Fibroblast of peridontal ligament (primary cell): ENCODE measurements at regions not wholly inside any gene's neighbourhood (a gene's known extent, or its start where the extent isn't known, plus 50 kb on each side); places are given as distances from the start of the nearest gene placed in this dataset.

Source experiments
- DNase-seq: peaks from one replicate; pipeline ENCODE4 v3.0.0-alpha.2; 2010; ENCODE audit errors: extremely low read depth

DNA sequence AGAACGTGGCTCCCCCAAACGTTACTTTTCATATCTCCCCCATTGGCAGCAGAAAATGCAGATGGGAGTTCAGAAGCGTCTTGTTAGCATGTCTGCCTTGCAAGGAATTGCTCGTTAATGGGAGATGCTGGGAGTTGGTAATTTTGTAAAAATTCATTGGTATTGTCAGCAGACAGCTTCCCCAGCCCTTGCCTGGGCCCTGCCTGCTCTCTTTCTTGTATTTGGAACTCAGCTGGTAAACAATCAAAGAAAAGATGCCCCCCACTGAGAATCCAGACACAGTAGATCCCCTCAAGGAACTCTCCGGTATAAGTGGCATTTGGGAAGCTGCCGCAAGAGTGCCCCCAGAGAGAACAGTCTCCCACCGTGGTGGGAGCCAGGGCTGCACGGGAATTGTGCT is 94.4 kb upstream of the IGSF21 start:
- DNase-seq = no peak

DNA sequence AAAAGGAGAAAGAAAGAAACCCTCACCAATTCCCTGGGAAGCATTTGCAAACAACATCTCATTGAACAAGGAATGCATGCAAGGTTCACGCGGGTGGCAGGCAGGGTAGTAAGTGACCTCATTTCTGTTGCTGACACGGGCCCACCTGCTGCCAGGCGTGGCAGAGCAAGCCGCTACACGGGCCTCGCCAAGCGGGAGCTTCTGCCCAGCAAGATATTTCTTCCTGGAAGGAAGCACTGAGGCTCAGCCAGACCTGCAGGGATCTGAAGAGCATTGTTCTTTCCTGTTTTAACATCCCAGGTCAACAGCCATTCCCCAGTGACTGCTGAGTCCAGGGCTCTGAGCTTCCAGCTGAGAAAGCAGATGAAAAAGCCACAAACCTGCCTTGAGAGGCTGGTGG is 91.9 kb upstream of the IGSF21 start:
- no peak for DNase-seq

DNA sequence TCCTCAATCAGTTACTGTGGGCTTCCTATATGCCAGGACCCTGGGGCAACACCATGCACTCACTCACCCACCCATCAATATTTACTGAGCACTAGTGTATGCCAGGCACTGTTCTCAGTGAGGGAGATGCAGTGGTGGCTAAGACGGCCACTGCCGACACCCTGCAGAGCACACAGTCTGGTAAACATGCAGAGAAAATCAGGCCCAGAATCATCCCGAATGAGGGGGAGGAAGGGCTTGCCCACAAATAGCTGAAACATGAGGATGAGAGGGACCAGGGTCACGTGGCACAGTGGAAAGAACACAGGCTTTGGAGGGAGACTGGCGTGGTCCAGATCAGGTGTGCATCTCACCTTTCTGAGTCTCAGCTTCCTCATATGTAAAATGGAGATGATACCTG is 89.2 kb upstream of the IGSF21 start:
- no peak for DNase-seq

DNA sequence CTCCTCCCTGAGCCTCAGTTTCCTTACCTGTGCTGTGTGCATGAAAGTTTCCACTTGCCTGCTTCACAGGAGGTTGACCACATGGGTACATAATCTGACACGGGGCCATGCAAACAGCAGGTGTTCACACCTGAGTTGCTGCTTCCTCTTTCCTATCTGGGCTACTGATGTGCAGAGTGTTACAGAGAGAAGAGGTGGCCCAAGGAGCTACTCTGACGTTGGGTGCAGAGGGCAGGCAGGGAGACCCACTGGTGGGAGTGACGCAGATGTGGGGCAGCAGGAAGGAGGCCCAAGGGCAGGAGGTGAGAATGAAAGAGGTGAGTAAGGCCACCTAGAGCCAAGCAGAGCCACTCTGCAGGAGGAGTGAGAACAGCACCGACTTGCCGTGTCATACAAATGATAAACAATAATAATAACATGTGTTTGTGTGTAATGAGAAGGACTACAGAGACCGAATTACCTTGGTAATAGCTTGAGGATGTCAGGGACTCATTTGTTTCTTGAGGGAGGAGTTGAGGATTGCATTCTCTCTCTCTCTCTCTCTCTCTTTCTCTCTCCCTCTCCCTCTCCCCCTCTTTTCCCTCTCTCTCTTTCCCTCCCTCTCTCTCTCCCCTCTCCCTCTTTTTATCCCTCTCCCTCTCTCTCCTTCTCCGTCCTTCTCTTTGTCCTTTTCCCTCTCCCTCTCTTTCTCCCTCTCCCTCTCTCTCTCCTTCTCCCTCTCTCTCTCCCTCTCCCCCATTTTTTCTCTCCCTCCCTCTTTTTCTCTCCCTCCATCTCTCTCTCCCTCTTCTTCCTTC is 87.4 kb upstream of the IGSF21 start:
- DNase-seq = no peak

DNA sequence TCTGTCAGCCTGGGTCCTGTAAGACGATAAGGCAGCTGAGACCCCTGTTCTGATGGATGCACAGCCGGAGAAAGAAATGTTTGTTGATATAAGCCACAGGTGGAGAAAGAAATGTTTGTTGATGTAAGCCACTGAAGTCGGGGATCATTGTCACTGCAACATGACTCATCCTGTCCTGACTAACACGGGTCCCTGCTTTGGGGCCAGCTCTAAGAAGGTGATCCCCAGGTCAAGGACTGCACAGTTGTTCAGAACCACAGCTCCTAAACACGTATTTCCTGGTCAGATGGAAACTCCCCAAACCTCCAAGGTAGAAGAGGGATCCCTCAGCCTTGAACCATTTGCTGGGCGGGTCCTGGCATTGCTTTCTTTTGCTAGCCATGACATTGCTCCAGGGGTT is 86.4 kb upstream of the IGSF21 start:
- DNase-seq = no peak

DNA sequence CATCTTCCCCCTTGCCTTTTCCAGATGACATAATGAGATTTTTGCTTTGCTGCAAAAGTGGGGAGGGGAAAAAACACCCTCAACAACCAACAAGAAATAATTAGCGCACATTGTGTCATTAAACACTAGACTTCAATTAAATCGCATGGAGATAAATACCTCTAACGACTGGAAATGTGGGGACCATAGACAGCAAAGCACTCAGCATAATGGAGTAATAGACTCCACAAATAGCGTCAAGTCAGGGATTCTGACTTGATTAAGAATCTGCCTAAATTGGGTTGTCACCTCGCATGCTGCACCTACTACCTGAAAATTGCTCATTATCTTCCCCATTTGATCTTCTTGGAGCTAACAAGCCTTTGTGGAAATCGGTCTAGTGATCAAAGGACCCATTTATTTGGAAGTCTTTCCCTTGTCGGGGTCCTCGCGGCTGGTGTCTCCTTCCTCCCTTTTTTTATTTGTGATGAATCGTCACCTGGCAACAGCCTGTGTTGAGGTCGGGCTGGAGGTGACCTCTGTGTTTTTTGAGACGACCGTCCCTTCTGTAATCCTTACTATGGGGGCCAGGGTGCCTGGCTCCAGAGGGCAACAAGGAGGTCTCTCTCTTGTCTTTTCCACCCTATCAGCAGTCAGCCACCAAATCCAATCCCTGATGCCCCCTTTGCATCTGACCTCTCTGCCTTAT is 75.3 kb upstream of the IGSF21 start:
- no peak for DNase-seq

DNA sequence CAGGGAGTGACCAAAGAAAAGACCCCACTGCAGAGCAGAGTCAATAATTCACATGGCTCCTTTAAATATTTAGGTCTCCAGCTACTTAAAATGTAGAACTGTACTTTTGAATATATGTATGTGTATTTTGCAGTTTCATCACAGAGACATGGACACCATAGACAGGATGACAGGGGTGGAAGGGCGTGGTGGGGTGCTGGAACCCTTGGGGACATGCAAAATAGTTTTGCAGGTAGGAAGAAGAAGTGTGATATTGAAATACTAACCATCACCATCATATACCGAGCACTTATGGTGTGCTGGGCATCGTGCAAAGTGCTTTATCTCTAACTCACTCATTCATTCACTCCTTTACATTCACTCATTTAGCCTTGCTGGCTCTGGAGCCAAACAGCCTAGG is 72.5 kb upstream of the IGSF21 start:
- no peak for DNase-seq

DNA sequence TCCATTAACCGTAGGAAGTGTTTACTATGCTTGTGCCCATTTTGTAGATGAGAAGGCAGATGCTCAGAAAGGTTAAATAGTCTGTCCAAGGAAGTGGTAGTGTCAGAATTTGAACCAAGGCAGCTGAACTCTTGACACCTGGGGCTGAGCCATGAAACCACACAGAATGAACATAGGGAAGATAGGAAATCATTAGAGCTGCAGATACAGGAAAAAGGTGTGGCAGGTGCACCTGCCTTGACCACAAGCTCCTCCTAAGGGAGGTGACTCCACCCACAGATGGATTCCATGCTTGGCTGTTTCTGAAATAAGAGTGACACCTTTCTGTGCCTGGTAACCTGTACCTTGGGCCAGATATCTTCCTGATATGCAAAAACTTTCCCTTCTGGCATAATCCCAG is 69.9 kb upstream of the IGSF21 start:
- DNase-seq = no peak

DNA sequence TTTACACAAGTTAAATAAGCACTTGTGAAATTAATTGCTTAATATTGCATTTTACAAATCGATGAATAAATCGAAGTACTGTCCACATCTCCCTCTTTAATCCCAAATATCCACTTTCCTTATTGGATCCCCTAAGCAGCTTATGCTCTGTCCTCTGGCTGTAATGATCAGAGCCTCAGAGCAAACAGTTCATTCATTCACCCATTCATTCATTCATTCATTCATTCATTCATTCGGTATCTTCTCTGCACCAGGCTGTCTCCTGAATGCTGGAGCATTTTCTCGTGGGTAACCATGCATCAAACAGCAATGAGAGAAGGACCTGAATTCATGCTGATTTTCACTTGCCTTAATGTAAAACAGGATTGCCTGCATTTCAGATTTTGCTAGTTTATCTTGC is 69.5 kb upstream of the IGSF21 start:
- no peak for DNase-seq

DNA sequence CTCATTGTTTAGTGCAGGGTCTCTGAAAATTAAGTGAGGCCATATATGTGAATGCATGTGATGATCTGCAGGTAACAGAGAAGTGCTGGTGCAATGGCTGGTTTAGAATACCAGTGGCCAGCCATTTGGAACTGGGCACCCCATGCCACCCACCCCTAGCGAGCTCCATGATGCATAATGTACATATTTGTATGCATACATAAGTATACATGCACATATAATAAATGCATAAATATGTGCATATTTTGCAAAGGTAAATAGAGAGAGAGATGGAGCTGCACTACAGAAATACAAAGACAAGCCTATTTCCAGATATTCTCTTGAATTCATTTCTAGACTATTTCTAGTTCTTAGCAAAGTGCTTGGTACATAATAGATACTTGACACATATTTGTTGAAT is 68.5 kb upstream of the IGSF21 start:
- no peak for DNase-seq

DNA sequence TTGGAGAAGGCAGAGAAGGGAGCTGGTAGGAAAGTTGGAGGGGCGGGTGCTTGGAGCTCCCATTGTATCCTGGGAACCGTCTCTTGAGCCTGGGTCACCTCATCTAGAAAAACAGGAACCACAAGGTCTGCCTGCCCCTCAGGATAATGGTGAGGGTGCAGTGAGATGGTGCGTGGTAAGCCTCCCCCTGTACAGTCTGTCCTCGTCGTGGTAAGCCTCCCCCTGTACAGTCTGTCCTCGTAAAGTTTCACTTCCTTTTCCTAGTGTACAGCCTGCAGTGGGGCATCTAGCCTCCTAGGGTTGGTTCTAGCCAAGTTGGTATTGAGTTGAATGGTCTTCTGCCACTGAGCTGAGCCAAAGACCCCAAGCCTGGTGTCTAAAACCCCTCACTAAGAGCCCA is 66.5 kb upstream of the IGSF21 start:
- DNase-seq = no peak

DNA sequence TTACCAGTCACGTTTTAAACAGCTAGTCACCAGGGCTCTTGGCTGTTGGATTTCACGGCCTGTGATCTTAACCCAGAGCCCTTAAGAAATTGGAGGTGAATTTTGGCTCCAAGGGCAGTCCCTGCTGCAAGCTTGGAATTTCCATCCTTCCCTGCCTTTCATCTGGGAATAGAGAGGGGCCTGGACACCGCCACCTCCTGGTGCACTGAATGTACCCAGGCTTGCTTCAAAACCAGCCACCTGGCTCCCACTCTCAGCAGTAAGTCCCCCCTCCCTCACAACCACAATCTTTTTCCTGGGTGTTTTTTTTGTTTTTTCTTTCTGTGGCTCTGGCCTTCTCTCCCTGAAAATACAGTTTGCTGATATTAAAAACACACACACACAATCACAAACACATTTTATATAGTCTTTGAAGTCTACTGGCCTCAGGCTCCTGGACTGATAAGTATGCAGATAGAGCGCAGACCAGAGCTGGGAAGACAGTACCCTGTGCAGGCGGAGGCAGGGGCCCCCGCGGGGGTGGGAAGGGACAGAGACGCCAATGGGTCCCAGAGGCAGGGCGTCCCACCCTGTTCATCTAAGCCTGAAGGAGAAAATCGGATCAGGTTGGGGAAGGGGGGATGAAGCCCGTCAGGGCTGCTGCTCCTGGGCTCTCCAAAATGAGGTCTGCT is 65.8 kb upstream of the IGSF21 start:
- DNase-seq = no peak

DNA sequence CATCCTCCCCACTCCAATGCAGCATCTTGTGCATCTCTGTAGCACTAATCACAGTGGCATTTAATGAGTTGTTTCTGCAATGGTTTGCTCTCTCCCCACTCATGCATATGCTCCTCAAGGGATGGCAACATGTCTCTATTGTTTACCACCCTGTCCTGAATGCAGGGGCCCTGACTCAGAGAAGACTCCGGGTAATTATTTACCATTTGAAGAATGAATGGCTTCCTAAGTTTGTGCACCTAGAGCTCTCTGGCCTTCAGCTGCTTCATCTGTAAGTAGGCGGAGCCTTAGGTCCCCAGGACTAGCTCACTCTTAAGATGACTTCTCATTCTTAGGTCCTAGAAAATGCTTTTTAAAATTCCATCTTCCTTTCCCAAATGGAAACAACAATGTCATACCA is 63.7 kb upstream of the IGSF21 start:
- no peak for DNase-seq

DNA sequence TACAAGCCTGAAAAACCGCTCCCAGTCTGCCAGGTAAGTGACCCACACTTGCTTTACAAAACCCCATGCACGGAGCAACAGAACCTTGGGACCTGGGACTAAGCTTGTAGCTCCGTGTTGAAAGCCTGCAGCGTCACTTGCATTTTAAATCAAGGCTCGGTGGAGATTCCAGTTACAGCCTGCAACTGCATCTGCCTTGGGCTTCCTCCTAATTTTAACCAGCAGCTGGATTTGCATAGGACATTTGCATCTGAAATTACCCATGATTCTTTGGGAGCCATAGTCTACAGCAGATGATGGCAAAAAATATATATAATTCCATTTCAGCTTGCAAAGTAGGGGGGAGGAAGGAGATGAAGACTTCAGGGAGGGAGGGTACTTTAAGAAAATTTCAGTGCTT is 62.4 kb upstream of the IGSF21 start:
- DNase-seq = no peak

DNA sequence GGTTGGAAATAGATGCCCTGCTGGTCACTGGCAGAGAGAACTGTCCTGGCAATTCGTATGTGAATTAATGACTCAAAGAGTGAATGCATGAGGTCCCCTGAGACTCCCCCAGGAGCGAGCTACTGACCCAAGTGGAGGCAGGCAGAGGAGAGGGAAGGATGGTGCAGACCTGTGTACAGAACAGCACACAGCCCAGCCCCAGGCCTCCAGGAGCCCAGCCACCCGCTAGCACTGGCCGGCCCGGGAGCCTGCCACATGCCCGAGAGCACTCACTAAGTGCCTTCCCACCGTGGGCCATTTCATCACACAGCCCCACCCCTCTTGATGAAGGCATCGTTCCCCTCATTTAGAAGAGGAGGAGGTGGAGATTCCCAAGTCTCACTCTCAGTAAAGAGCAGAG is 62.0 kb upstream of the IGSF21 start:
- no peak for DNase-seq

DNA sequence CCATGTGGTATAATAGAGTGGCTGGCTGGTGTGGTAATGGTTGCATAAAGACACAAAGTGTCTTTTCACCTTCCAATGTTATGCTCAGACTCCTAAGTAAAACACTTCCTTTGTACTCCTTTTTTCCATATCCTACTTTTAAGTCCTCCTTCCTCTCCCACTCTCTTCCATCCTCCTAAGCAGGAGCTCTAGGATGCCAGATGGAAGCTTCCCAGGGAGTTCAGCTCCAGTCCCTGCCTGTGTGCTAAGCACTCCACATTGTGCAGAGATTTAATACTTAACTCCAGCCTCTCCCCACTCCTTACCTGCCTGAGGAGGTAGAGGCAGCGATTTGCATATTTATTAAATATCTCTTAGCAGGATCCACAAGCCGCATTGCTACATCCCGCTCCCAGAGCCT is 60.5 kb upstream of the IGSF21 start:
- DNase-seq = no peak

DNA sequence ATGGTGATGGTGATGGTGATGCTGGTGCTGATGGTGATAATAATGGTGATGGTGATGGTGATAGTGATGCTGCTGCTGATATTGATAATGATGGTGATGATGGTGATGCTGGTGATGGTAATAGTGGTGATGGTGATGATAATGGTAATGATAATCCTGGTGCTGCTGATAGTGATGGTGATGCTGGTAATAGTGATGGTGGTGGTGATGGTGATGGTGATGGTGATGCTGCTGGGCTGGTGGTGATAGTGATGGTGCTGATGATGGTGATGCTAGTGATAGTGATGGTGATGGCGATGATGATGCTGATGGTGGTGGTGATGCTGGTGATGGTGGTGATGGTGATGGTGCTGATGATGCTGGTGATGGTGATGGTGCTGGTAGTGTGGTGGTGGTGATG is 58.4 kb upstream of the IGSF21 start:
- no peak for DNase-seq

DNA sequence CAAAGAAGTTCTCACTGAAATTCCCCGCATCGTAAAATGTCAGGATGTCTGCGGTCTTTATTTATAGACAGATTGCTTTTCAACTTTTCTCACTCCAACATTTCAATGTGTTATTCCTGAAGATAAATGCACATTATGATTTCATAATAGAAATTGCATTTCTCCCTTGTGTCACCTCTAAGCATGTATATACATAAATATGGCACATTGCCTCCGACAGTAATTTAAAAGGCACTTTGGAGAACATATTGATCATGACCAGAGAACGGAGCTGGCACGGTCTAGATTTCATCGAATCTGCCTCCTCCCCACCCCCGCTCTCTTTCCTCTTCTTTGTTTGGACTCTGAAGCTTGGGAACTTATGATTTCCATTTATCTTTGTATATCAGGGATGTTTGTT is 54.9 kb upstream of the IGSF21 start:
- DNase-seq = no peak

DNA sequence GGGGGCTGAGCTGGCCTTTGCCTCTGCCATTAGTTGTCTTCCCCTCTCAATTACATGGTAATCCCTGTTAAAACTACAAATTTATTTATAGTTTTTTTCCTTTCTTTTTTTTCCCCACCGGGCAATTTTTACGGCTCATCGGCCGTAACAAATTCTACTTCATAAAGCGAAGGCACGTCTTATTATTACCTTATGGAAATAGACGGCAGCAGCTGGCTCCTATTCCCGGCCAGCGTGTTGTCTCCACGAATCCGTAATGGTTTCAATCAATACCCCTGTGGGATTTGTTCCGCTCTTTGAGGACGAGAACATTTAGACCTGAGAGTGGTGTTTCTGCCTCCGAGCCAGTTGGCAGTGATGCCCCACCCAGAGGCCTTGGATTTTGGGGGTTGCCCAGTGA is 52.4 kb upstream of the IGSF21 start:
- no peak for DNase-seq

DNA sequence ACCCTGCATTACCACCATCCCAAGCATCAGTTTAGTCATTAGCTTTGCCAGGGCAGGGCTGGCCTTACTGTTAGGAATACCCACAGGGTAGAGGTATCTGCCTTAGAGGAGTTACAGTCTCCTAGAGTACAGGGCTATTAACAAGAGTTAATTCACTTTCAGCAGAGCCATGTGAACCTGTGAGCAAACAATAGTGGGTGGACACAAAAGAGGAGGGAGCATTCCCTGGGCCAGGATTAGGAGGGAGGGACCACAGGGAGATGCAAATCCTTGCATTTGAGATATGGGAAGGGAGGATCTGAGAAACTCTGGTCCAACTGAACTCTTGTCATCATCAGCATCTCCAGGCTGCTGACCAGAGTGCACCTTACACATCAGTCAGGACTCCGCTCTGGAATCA is 51.1 kb upstream of the IGSF21 start:
- DNase-seq = no peak

DNA sequence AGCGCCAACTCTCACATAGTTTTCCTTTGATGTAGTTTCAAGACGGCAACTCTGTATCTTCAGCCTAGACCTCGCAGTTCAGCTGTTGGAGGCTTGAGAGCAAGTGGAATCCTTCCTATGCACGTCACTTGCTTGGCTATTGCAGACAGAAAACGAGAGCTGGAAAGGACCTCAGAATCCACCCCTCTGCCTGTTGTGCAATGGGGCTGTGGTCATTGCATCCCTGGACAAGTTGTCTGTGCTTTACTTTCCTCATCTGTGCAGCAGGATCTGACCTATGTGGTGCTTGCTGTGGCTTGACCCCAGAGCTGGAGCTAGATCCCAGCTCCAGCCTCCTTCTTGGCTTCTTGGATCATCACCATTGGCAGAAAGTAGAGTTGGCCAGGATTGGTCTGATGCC is 50.0 kb upstream of the IGSF21 start:
- DNase-seq = no peak
